ENCODE measurements at regions not wholly inside any gene's neighbourhood (a gene's known extent, or its start where the extent isn't known, plus 50 kb on each side); places are given as distances from the start of the nearest gene placed in this dataset.

- TF ChIP-seq CHD7 (IDR thresholded peaks at IDR 0.05; ENCODE audit: insufficient replicate concordance, low read length) (no peak), TCF12 (IDR thresholded peaks at IDR 0.05; ENCODE audit: low read depth, low read length) (no peak), KDM4A (IDR thresholded peaks at IDR 0.05; ENCODE audit: low read depth, low read length, severe bottlenecking) (no peak), GTF2F1 (IDR thresholded peaks at IDR 0.05; ENCODE audit: borderline replicate concordance, low read depth, low read length) (no peak), FOSL1 (IDR thresholded peaks at IDR 0.05; ENCODE audit: insufficient read depth, low read depth, low read length) (no peak), CREB1 (IDR thresholded peaks at IDR 0.05) (no peak)
Measured at GRCh38 chr6:169975286-169975685, 223.9 kb downstream of the ERMARD start (continued).

Data from H1 (cell line).